ENCODE measurements at regions not wholly inside any gene's neighbourhood (a gene's known extent, or its start where the extent isn't known, plus 50 kb on each side); places are given as distances from the start of the nearest gene placed in this dataset.

GRCh38 chr7:81366546-81366945 is 403.3 kb downstream of the HGF start:
- Mint-ChIP-seq H3K36me3 (ENCODE audit: low read depth) (no peaks in the 10 kb centered on the region), H3K27me3 (ENCODE audit: insufficient read depth) (no peaks in the 10 kb centered on the region; the same call in 1 of the 2 replicates), H3K4me3 (no peak overlapping the region), H3K27ac (no peak overlapping the region), H3K9me3 (no peaks in the 10 kb centered on the region), H3K4me1 (ENCODE audit: low read depth) (peaks cover 19% of the 10 kb centered on the region)
- no peak for TF ChIP-seq CTCF (IDR thresholded peaks at IDR 0.05)
- DNase-seq: no peak

DNA sequence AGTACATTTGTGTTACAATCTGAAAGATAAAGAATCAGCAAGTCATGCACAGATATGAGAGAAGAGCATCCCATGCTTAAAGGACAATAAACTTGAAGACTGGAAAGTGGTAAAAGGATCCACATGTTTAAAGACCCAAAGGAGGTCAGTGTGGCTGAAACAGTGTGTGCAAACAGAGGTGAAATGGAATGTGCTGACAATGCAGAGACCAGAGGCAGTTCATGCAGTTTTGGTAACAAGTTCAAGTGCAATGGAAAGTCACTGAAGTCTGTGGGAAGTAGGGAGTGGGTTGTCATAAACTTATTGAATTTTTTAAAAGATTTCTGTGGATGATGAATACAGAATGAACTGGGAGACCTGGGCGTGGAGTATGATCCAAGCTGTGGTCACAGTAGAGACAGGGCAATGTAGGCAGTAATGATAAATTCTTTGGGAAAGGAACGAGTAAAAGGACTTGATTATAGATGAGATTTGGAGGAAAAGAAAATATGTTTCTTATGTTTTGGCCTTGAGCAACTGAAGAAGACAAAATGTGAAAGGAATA is 408.0 kb downstream of the HGF start:
- no peak for TF ChIP-seq CTCF (IDR thresholded peaks at IDR 0.05)

GRCh38 chr7:81355911-81356310 is 413.9 kb downstream of the HGF start:
- H3K4me1 Mint-ChIP-seq (ENCODE audit: low read depth): no peaks in the 10 kb centered on the region
- no peaks in the 10 kb centered on the region for H3K36me3 Mint-ChIP-seq (ENCODE audit: low read depth)
- no peaks in the 10 kb centered on the region for H3K9me3 Mint-ChIP-seq
- no peaks in the 10 kb centered on the region for H3K27me3 Mint-ChIP-seq (ENCODE audit: insufficient read depth)
- TF ChIP-seq CTCF (IDR thresholded peaks at IDR 0.05): no peak
- H3K4me3 Mint-ChIP-seq: no peak overlapping the region
- H3K27ac Mint-ChIP-seq: no peak overlapping the region
- DNase-seq: no peak

More for the DNA sequence above, 408.0 kb downstream of the HGF start:
- H3K9me3 Mint-ChIP-seq: no peaks in the 10 kb centered on the region
- no peak overlapping the region for H3K27ac Mint-ChIP-seq
- DNase-seq: no peak
- no peak overlapping the region for H3K4me3 Mint-ChIP-seq
- no peaks in the 10 kb centered on the region for H3K36me3 Mint-ChIP-seq (ENCODE audit: low read depth)
- no peaks in the 10 kb centered on the region; the same call in 1 of the 2 replicates for H3K27me3 Mint-ChIP-seq (ENCODE audit: insufficient read depth)
- peaks cover 10% of the 10 kb centered on the region for H3K4me1 Mint-ChIP-seq (ENCODE audit: low read depth)

DNA sequence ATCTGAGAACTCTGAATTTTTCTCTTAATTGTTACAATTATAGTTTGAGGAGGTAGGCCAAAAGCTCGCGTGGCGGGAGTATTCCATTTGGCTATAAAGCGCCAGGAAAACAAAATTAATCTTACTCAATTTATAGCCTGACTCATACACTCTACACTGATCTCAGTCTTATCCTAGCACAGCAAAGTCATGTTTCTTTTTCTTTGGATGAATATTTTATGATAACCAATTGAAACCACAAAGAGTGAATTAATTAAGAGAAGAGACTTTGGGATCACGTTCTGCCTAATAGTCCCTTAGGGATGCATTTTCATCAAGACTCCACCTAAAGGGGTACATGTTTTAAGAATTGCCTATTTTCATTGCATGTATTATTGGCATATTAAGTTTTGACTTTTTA is 420.8 kb downstream of the HGF start:
- no peak overlapping the region for H3K4me3 Mint-ChIP-seq
- H3K4me1 Mint-ChIP-seq (ENCODE audit: low read depth): peaks cover 6% of the 10 kb centered on the region; the same call in 1 of the 2 replicates
- no peaks in the 10 kb centered on the region for H3K9me3 Mint-ChIP-seq
- H3K27me3 Mint-ChIP-seq (ENCODE audit: insufficient read depth): no peaks in the 10 kb centered on the region
- no peak for DNase-seq
- no peaks in the 10 kb centered on the region for H3K36me3 Mint-ChIP-seq (ENCODE audit: low read depth)
- no peak overlapping the region for H3K27ac Mint-ChIP-seq
- TF ChIP-seq CTCF (IDR thresholded peaks at IDR 0.05): no peak

DNA sequence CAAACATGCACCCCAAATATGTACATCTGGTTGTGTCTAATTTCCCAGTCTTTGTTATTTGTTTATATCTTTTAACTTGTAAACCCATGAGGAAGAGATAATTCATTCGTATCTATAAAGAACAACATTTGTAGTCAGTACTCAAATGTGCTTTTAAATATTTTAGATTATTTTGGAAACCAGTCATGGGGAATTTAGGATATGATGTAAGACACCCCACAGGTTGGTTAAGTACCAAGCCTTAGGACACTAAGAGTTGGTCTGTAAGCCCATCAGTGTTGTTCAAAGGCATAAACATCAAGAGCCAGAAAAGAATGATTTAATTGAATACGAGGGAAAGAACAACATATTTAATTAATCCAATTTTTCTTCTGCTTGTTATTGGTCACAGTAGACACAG is 421.1 kb upstream of the SEMA3C start:
- Mint-ChIP-seq H3K9me3 (no peaks in the 10 kb centered on the region), H3K36me3 (ENCODE audit: low read depth) (no peaks in the 10 kb centered on the region), H3K27me3 (ENCODE audit: insufficient read depth) (no peaks in the 10 kb centered on the region), H3K27ac (no peak overlapping the region), H3K4me1 (ENCODE audit: low read depth) (peaks cover 11% of the 10 kb centered on the region), H3K4me3 (no peak overlapping the region)
- TF ChIP-seq CTCF (IDR thresholded peaks at IDR 0.05): no peak
- DNase-seq: no peak

GRCh38 chr7:81333536-81333935 is 414.7 kb upstream of the SEMA3C start:
- Mint-ChIP-seq H3K9me3 (no peaks in the 10 kb centered on the region), H3K27ac (no peak overlapping the region), H3K36me3 (ENCODE audit: low read depth) (no peaks in the 10 kb centered on the region), H3K4me1 (ENCODE audit: low read depth) (peaks cover 40% of the 10 kb centered on the region), H3K4me3 (no peak overlapping the region), H3K27me3 (ENCODE audit: insufficient read depth) (no peaks in the 10 kb centered on the region)
- no peak for TF ChIP-seq CTCF (IDR thresholded peaks at IDR 0.05)
- DNase-seq: no peak
